ENCODE measurements at regions not wholly inside any gene's neighbourhood (a gene's known extent, or its start where the extent isn't known, plus 50 kb on each side); places are given as distances from the start of the nearest gene placed in this dataset.

GRCh38 chr14:86570371-86570770, 1040.4 kb downstream of the FLRT2 start:
- H3K36me3 ChIP-seq: no peaks in the 10 kb centered on the region
- H3K9ac ChIP-seq: no peak overlapping the region
- no peaks in the 10 kb centered on the region for H4K20me1 ChIP-seq
- no peaks in the 10 kb centered on the region for H3K27me3 ChIP-seq
- H3K9me3 ChIP-seq: peaks cover 14% of the 10 kb centered on the region
- H3K4me1 ChIP-seq: no peaks in the 10 kb centered on the region
- no peak overlapping the region for H3K4me3 ChIP-seq
- no peak overlapping the region for H3K4me2 ChIP-seq
- H3K27ac ChIP-seq: no peak overlapping the region
- TF ChIP-seq Cebpa-rat (IDR thresholded peaks at IDR 0.05): no peak

- no peaks in the 10 kb centered on the region for H3K27me3 ChIP-seq
- H3K27ac ChIP-seq: no peak overlapping the region
- no peak for TF ChIP-seq Cebpa-rat (IDR thresholded peaks at IDR 0.05)
- no peak overlapping the region for H3K9ac ChIP-seq
- H3K4me2 ChIP-seq: no peak overlapping the region
- H3K36me3 ChIP-seq: no peaks in the 10 kb centered on the region
- no peaks in the 10 kb centered on the region for H4K20me1 ChIP-seq
- H3K9me3 ChIP-seq: no peaks in the 10 kb centered on the region
- H3K4me3 ChIP-seq: no peak overlapping the region
- no peaks in the 10 kb centered on the region for H3K4me1 ChIP-seq
Measured at GRCh38 chr14:86543521-86543920, 1013.6 kb downstream of the FLRT2 start.

GRCh38 chr14:86541972-86542371, 1012.0 kb downstream of the FLRT2 start:
- Histone ChIP-seq H3K9me3 (no peaks in the 10 kb centered on the region), H3K9ac (no peak overlapping the region), H3K4me2 (no peak overlapping the region), H3K4me3 (no peak overlapping the region), H3K36me3 (no peaks in the 10 kb centered on the region), H3K4me1 (no peaks in the 10 kb centered on the region), H3K27me3 (no peaks in the 10 kb centered on the region), H4K20me1 (no peaks in the 10 kb centered on the region), H3K27ac (no peak overlapping the region)
- no peak for TF ChIP-seq Cebpa-rat (IDR thresholded peaks at IDR 0.05)

GRCh38 chr14:86540636-86541247, 1010.8 kb downstream of the FLRT2 start:
- no peaks in the 10 kb centered on the region for H3K9me3 ChIP-seq
- no peaks in the 10 kb centered on the region for H3K27me3 ChIP-seq
- H3K4me2 ChIP-seq: no peak overlapping the region
- no peaks in the 10 kb centered on the region for H3K4me1 ChIP-seq
- TF ChIP-seq Cebpa-rat (IDR thresholded peaks at IDR 0.05): no peak
- no peak overlapping the region for H3K4me3 ChIP-seq
- H3K9ac ChIP-seq: no peak overlapping the region
- no peaks in the 10 kb centered on the region for H3K36me3 ChIP-seq
- H3K27ac ChIP-seq: no peak overlapping the region
- no peaks in the 10 kb centered on the region for H4K20me1 ChIP-seq

GRCh38 chr14:86539361-86540070, 1009.6 kb downstream of the FLRT2 start:
- Histone ChIP-seq H4K20me1 (no peaks in the 10 kb centered on the region), H3K27ac (no peak overlapping the region), H3K4me3 (no peak overlapping the region), H3K4me1 (no peaks in the 10 kb centered on the region), H3K4me2 (no peak overlapping the region), H3K9me3 (no peaks in the 10 kb centered on the region), H3K9ac (no peak overlapping the region), H3K36me3 (no peaks in the 10 kb centered on the region), H3K27me3 (no peaks in the 10 kb centered on the region)
- TF ChIP-seq Cebpa-rat (IDR thresholded peaks at IDR 0.05): no peak

GRCh38 chr14:86533834-86534233, 1003.9 kb downstream of the FLRT2 start:
- H3K4me3 ChIP-seq: no peak overlapping the region
- no peaks in the 10 kb centered on the region for H3K4me1 ChIP-seq
- H4K20me1 ChIP-seq: no peaks in the 10 kb centered on the region
- no peak overlapping the region for H3K27ac ChIP-seq
- no peak for TF ChIP-seq Cebpa-rat (IDR thresholded peaks at IDR 0.05)
- H3K9me3 ChIP-seq: no peaks in the 10 kb centered on the region
- no peaks in the 10 kb centered on the region for H3K27me3 ChIP-seq
- no peak overlapping the region for H3K9ac ChIP-seq
- H3K4me2 ChIP-seq: no peak overlapping the region
- H3K36me3 ChIP-seq: no peaks in the 10 kb centered on the region

- Histone ChIP-seq H4K20me1 (no peaks in the 10 kb centered on the region), H3K4me1 (no peaks in the 10 kb centered on the region), H3K27me3 (no peaks in the 10 kb centered on the region), H3K36me3 (no peaks in the 10 kb centered on the region), H3K4me2 (no peak overlapping the region), H3K27ac (no peak overlapping the region), H3K9ac (no peak overlapping the region), H3K4me3 (no peak overlapping the region), H3K9me3 (no peaks in the 10 kb centered on the region)
- no peak for TF ChIP-seq Cebpa-rat (IDR thresholded peaks at IDR 0.05)
Measured at GRCh38 chr14:86532219-86532618, 1002.3 kb downstream of the FLRT2 start.

GRCh38 chr14:86530457-86530856, 1000.5 kb downstream of the FLRT2 start:
- Histone ChIP-seq H3K9ac (no peak overlapping the region), H3K4me3 (no peak overlapping the region), H3K36me3 (no peaks in the 10 kb centered on the region), H3K27ac (no peak overlapping the region), H4K20me1 (no peaks in the 10 kb centered on the region), H3K4me2 (no peak overlapping the region), H3K9me3 (no peaks in the 10 kb centered on the region), H3K27me3 (no peaks in the 10 kb centered on the region), H3K4me1 (no peaks in the 10 kb centered on the region)
- no peak for TF ChIP-seq Cebpa-rat (IDR thresholded peaks at IDR 0.05)

GRCh38 chr14:86527312-86527711, 997.4 kb downstream of the FLRT2 start:
- H3K9me3 ChIP-seq: no peaks in the 10 kb centered on the region
- H3K27me3 ChIP-seq: no peaks in the 10 kb centered on the region
- no peak overlapping the region for H3K4me3 ChIP-seq
- H3K27ac ChIP-seq: no peak overlapping the region
- no peaks in the 10 kb centered on the region for H4K20me1 ChIP-seq
- no peaks in the 10 kb centered on the region for H3K36me3 ChIP-seq
- H3K4me2 ChIP-seq: no peak overlapping the region
- no peaks in the 10 kb centered on the region for H3K4me1 ChIP-seq
- no peak for TF ChIP-seq Cebpa-rat (IDR thresholded peaks at IDR 0.05)
- H3K9ac ChIP-seq: no peak overlapping the region

GRCh38 chr14:86525673-86526072, 995.7 kb downstream of the FLRT2 start:
- H3K9me3 ChIP-seq: no peaks in the 10 kb centered on the region
- H4K20me1 ChIP-seq: no peaks in the 10 kb centered on the region
- H3K4me2 ChIP-seq: no peak overlapping the region
- H3K4me1 ChIP-seq: no peaks in the 10 kb centered on the region
- H3K4me3 ChIP-seq: no peak overlapping the region
- no peaks in the 10 kb centered on the region for H3K27me3 ChIP-seq
- no peak overlapping the region for H3K27ac ChIP-seq
- no peak overlapping the region for H3K9ac ChIP-seq
- TF ChIP-seq Cebpa-rat (IDR thresholded peaks at IDR 0.05): no peak
- H3K36me3 ChIP-seq: no peaks in the 10 kb centered on the region

Measured in BLaER1 (cell line).